HepG2 (cell line): ENCODE measurements at regions not wholly inside any gene's neighbourhood (a gene's known extent, or its start where the extent isn't known, plus 50 kb on each side); places are given as distances from the start of the nearest gene placed in this dataset.

Experiments used
- ATAC-seq: fragments of 200-7000 bp; cut with Tn5 transposase; 3 replicates; pipeline ENCODE4 v1.9.1; 2020; ENCODE audit warnings: mild to moderate bottlenecking, moderate library complexity
- BruUV-seq: library from RNA; stranded (reverse); fragments of 400-500 nt; replicated peaks from 2 replicates; lab custom pipeline; 2021; lab: Mats Ljungman, UMichigan
- CTCF ChIA-PET: fragments of 300-600 bp; formaldehyde crosslinking; extraction: SDS; loops from one replicate; lab custom pipeline; 2021; ENCODE audit warnings: low total read pairs, inconsistent platforms, low intra/inter-chr PET ratio; lab: Yijun Ruan, JAX
- POLR2A ChIA-PET: fragments of 350-600 bp; sonication (Branson Sonifier 250); formaldehyde crosslinking; loops from one replicate; lab custom pipeline; 2020; ENCODE audit warnings: antibody characterized with exemption, inconsistent platforms; lab: Yijun Ruan, JAX
- DNase-seq: peaks from one replicate; pipeline ENCODE4 v3.0.0-alpha.2; 2015; ENCODE audit warnings: low spot score
- FAIRE-seq: peaks from 3 replicates; lab custom pipeline; 2011; peaks lifted over from hg19 to GRCh38; lab: Jason Lieb, UNC
- H2AFZ ChIP-seq: one replicate; pipeline ENCODE4 v1.6.1; 2011; ENCODE audit warnings: low read length, inconsistent platforms
- H3K27ac ChIP-seq: fragments of 300-600 bp; 3 replicates; pipeline ENCODE4 v1.8.0; 2011; ENCODE audit warnings: mixed run types, mild to moderate bottlenecking, mixed read lengths, low read length, inconsistent platforms; ENCODE audit not compliant: insufficient read depth; ENCODE audit errors: extremely low read length
- H3K27me3 ChIP-seq, 2 experiments: fragments of 200-600 bp in 1 of 2; 2 replicates in 1 of 2; 3 replicates in 1 of 2; pipeline versions ENCODE4 v1.6.0 to v1.8.0; 2011; ENCODE audit warnings: low read length in 2 of 2, mild to moderate bottlenecking in 2 of 2, moderate library complexity in 2 of 2, inconsistent platforms in 1 of 2; ENCODE audit not compliant: insufficient read depth in 2 of 2, control insufficient read depth in 1 of 2
- H3K36me3 ChIP-seq, 2 experiments: fragments of 200-600 bp in 1 of 2; replicated peaks in 1 of 2; 2 replicates in 1 of 2; 3 replicates in 1 of 2; pipeline versions ENCODE4 v1.5.1 to v1.8.0; 2011; ENCODE audit warnings: low read length in 2 of 2, inconsistent platforms in 1 of 2; ENCODE audit not compliant: insufficient read depth in 2 of 2, control insufficient read depth in 1 of 2
- H3K4me1 ChIP-seq: 2 replicates; pipeline ENCODE4 v1.5.1; 2012; ENCODE audit warnings: low read length, inconsistent platforms; ENCODE audit not compliant: insufficient read depth
- H3K4me2 ChIP-seq: 2 replicates; pipeline ENCODE4 v1.6.0; 2011; ENCODE audit warnings: low read depth, low read length, inconsistent platforms
- H3K4me3 ChIP-seq, 3 experiments: fragments of 200-600 bp in 1 of 3; sonication (generic), shearing (Covaris generic) in 1 of 3; replicated peaks in 1 of 3; 2 replicates each; pipeline ENCODE4 v1.5.1; 2011 to 2016; ENCODE audit warnings: low read length in 3 of 3, inconsistent platforms in 2 of 3, low read depth in 2 of 3, mild to moderate bottlenecking in 2 of 3, control low read depth in 1 of 3, mixed read lengths in 1 of 3; ENCODE audit not compliant: insufficient read depth in 1 of 3
- H3K79me2 ChIP-seq: one replicate; pipeline ENCODE4 v1.6.1; 2011; ENCODE audit warnings: low read length, inconsistent platforms; ENCODE audit not compliant: insufficient read depth
- H3K9ac ChIP-seq: 2 replicates; pipeline ENCODE4 v1.6.0; 2011; ENCODE audit warnings: mild to moderate bottlenecking, low read depth, low read length, inconsistent platforms; ENCODE audit not compliant: insufficient read depth
- H3K9me3 ChIP-seq: 2 replicates; pipeline ENCODE4 v1.5.1; 2012; ENCODE audit warnings: mild to moderate bottlenecking, low read length
- H4K20me1 ChIP-seq: 2 replicates; pipeline ENCODE4 v1.6.0; 2011; ENCODE audit warnings: inconsistent platforms, mild to moderate bottlenecking, low read length, moderate library complexity; ENCODE audit not compliant: insufficient read depth
- ARNT2 ChIP-seq: sonication (generic); formaldehyde crosslinking; IDR thresholded peaks from 2 replicates; pipeline ENCODE4 v1.8.0; 2022; ENCODE audit warnings: mild to moderate bottlenecking, low read depth, missing genetic modification reagents, moderate library complexity
- FOXJ3 ChIP-seq: sonication (generic); formaldehyde crosslinking; IDR thresholded peaks from 2 replicates; pipeline ENCODE4 v1.4.0; 2020; ENCODE audit warnings: missing genetic modification reagents, mild to moderate bottlenecking, borderline replicate concordance
- GLI4 ChIP-seq: sonication (generic); formaldehyde crosslinking; IDR thresholded peaks from 2 replicates; pipeline ENCODE4 v1.5.1; 2020; ENCODE audit warnings: missing genetic modification reagents, mild to moderate bottlenecking, moderate library complexity, borderline replicate concordance
- HNRNPH1 ChIP-seq: fragments of 200-400 bp; formaldehyde crosslinking; optimal IDR thresholded peaks from 2 replicates; pipeline ENCODE3; 2017; ENCODE audit warnings: mild to moderate bottlenecking, low read depth, low read length
- RBM22 ChIP-seq: fragments of 200-400 bp; formaldehyde crosslinking; optimal IDR thresholded peaks from 2 replicates; pipeline ENCODE3; 2017; ENCODE audit warnings: mild to moderate bottlenecking, low read length, moderate library complexity
- RORA ChIP-seq: sonication (generic); formaldehyde crosslinking; IDR thresholded peaks from 2 replicates; pipeline ENCODE4 v1.5.0; 2020; ENCODE audit warnings: mild to moderate bottlenecking, missing genetic modification reagents, moderate library complexity
- SAP130 ChIP-seq: IDR thresholded peaks from 2 replicates; pipeline ENCODE4 v1.6.1; 2016; ENCODE audit warnings: low read depth
- SIN3A ChIP-seq: IDR thresholded peaks from 2 replicates; pipeline ENCODE4 v1.6.1; 2011; ENCODE audit warnings: low read depth, mild to moderate bottlenecking, control low read depth, low read length, borderline replicate concordance
- SMAD3 ChIP-seq: sonication (generic); formaldehyde crosslinking; IDR thresholded peaks from 2 replicates; pipeline ENCODE4 v1.4.0; 2020; ENCODE audit warnings: missing genetic modification reagents
- TCF7 ChIP-seq: sonication (generic); IDR thresholded peaks from 2 replicates; pipeline ENCODE4 v1.6.1; 2016; ENCODE audit warnings: antibody characterized with exemption, low read depth
- ZBTB8A ChIP-seq: sonication (generic); formaldehyde crosslinking; IDR thresholded peaks from 2 replicates; pipeline ENCODE4 v1.4.0; 2020; ENCODE audit warnings: mild to moderate bottlenecking, low read depth, missing genetic modification reagents, borderline replicate concordance
- ZNF30 ChIP-seq: sonication (generic); formaldehyde crosslinking; IDR thresholded peaks from 2 replicates; pipeline ENCODE4 v1.5.0; 2020; ENCODE audit warnings: mild to moderate bottlenecking, missing genetic modification reagents
- ZSCAN9 ChIP-seq: IDR thresholded peaks from 2 replicates; pipeline ENCODE4 v1.6.1; 2016; ENCODE audit warnings: borderline replicate concordance
- WGBS: methylation state at CpG from one replicate; pipeline ENCODE4 v1.1.6; 2017; ENCODE audit warnings: low lambda C conversion rate; 5-methylcytosine and 5-hydroxymethylcytosine counted together
- in situ Hi-C: cut with HindIII; loops from 2 replicates; pipeline ENCODE4 v1.10.0; 2017; ENCODE audit warnings: low pct_unique_long_range_greater_than_20kb; ENCODE audit not compliant: extremely low pct_ligation_motif_present
- intact Hi-C: fragments of 100-400 bp; cut with micrococcal nuclease; formaldehyde crosslinking; loops from one replicate; pipeline ENCODE4 v1.10.0; 2022; ENCODE audit not compliant: unreplicated experiment
- TF ChIP-seq, protein P1 (sequence below): sonication (generic); formaldehyde crosslinking; IDR thresholded peaks from 2 replicates; pipeline ENCODE4 v1.5.1; 2020; ENCODE audit warnings: mild to moderate bottlenecking, missing genetic modification reagents

DNA sequence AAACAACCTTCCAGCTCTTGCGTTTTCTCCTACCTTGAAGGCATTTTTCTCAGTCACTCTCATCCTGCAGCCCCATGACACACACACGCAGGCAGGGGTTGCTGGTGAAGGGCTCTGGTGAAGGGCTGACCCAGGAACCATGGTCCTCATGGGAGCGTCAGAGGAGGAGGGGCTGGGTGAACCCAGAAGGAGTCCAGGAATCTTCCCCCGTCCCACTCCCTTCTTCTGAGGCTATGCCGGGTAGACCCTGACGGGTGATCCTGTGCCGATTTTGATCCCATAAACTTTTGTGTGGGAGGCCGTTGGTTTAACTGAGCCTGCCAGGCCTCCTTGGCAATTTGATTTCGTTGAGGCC lies 278.4 kb upstream of the FOXF1 start:
- 42% methylated on average over 8 of the region's 9 CpGs for WGBS
- H3K27ac ChIP-seq = no peak overlapping the region
- H3K9ac ChIP-seq = no peak overlapping the region
- POLR2A ChIA-PET = no interaction called here
- no peak for FAIRE-seq
- no TSS peak for BruUV-seq
- in situ Hi-C loops = no loop called here
- H4K20me1 ChIP-seq = no peaks in the 10 kb centered on the region
- no peaks in the 10 kb centered on the region for H3K9me3 ChIP-seq
- ATAC-seq = no peak
- intact Hi-C loops = no loop called here
- H3K4me2 ChIP-seq = no peak overlapping the region
- TF ChIP-seq TCF7 (no peak), ZSCAN9 (CRISPR knock-in tag) (no peak), SAP130 (CRISPR knock-in tag) (no peak), RORA (CRISPR knock-in tag) (no peak), SMAD3 (CRISPR knock-in tag) (no peak), ARNT2 (no peak), FOXJ3 (CRISPR knock-in tag) (no peak), ZBTB8A (CRISPR knock-in tag) (no peak), ZNF30 (CRISPR knock-in tag) (no peak), RBM22 (no peak), SIN3A (no peak), GLI4 (no peak), HNRNPH1 (no peak)
- TF ChIP-seq, protein P1, sequence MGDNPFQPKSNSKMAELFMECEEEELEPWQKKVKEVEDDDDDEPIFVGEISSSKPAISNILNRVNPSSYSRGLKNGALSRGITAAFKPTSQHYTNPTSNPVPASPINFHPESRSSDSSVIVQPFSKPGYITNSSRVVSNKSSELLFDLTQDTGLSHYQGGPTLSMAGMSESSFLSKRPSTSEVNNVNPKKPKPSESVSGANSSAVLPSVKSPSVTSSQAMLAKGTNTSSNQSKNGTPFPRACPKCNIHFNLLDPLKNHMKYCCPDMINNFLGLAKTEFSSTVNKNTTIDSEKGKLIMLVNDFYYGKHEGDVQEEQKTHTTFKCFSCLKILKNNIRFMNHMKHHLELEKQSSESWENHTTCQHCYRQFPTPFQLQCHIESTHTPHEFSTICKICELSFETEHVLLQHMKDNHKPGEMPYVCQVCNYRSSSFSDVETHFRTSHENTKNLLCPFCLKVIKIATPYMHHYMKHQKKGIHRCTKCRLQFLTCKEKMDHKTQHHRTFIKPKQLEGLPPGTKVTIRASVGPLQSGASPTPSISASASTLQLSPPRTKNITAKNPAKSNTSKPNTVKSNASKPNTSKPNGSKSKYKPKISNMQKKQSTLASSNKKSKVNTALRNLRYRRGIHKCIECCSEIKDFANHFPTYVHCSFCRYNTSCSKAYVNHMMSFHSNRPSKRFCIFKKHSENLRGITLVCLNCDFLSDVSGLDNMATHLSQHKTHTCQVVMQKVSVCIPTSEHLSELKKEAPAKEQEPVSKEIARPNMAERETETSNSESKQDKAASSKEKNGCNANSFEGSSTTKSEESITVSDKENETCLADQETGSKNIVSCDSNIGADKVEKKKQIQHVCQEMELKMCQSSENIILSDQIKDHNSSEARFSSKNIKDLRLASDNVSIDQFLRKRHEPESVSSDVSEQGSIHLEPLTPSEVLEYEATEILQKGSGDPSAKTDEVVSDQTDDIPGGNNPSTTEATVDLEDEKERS (CRISPR knock-in tag) = no peak
- TF ChIP-seq, all 625 proteins: peak for 0
- Histone ChIP-seq H3K4me1 (no peaks in the 10 kb centered on the region), H3K79me2 (no peaks in the 10 kb centered on the region), H3K36me3 (no peaks in the 10 kb centered on the region), H3K27me3 (peaks cover 4 to 10% of the 10 kb centered on the region in 2 experiments; a peak in 3 of 5 replicates), H2AFZ (no peak overlapping the region), H3K4me3 (no peak overlapping the region)
- CTCF ChIA-PET = no interaction called here
- no peak for DNase-seq
